ENCODE measurements at regions not wholly inside any gene's neighbourhood (a gene's known extent, or its start where the extent isn't known, plus 50 kb on each side); places are given as distances from the start of the nearest gene placed in this dataset.

DNA sequence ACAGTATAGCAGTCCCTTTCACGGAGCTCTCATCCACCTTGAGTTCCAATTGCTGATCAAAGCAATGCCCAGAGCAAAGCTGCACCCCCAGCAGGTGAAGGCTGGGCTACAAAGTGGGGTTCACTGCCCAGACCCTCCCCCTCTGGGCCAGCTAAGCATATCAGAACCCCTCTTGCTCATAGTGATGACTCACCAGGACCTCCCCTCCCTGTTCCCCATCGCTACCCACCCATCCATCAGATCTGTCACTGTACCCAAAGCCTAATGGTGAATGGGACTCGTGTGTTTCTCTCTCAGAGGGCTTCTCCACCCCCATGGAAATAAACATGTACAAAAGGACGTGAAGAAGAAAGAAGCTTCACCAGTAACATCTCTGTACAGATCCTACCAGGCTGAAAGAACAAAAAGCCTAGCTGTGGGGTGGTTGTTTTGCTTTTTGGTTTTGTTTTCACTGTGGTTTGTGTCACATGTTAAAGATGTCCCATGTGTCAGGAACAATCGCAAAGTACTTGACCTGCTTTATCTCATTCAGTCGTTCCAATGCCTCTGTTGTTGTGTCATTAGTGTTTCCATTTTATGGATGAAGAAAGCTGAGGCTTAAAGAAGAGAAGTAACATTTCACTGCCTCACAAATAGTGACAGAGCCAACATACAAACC, 518.5 kb downstream of the CD83 start:
- DNase-seq (ENCODE audit: low spot score): no peak

DNA sequence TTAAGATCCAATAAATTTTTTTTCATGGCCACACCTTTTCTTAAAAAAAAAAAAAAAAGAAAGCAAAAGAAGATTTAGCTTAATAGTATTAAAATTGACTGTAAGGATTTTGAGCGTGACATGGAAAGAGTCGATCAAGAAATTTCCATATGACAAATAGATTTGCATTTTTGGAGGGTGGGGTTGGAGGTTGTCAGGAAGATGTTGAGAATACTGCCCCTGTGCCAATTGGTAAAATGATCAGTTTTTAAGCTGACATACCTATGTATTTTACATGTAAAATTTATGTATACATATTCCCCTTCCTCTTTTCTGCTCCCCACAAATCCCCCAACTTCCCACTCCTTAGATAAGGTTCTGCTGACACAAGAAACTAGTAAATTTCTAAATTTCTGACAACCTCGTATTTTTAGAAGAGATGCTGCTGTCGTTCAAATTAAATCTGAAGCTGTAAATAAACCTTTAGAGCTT, 520.9 kb downstream of the CD83 start:
- DNase-seq (ENCODE audit: low spot score): no peak

- no peak for DNase-seq (ENCODE audit: low spot score)
Observed at GRCh38 chr6:14638906-14639761, 521.6 kb downstream of the CD83 start.

DNA sequence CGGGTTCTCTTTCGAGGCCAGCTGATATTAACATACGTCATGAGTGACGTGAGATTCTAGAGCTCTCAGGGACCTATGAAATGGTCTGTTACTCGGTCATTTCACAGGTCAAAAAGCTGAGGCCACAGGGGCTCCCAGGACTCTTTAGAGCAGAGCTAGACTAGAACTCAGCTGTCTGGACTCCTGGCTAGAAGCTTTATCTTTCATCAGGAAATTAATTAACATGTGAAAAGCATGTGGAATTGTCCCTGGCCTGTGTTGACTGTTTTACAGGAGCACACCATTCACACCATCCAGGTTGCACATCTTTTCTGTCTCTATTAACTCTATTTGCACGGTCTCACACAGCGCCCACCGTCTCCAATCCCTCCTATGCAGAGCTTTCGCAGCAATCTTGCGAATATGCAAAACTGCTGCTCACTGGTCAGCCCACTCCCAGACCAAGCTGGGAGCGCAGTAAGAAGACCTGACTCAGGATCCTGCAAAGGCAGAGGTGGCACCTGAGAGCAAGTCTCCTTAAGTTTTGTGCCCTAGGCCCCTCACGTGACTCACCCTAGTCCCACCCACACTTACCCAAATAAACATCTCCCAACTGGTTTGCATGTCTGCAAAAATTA, 522.5 kb downstream of the CD83 start:
- no peak for DNase-seq (ENCODE audit: low spot score)

DNA sequence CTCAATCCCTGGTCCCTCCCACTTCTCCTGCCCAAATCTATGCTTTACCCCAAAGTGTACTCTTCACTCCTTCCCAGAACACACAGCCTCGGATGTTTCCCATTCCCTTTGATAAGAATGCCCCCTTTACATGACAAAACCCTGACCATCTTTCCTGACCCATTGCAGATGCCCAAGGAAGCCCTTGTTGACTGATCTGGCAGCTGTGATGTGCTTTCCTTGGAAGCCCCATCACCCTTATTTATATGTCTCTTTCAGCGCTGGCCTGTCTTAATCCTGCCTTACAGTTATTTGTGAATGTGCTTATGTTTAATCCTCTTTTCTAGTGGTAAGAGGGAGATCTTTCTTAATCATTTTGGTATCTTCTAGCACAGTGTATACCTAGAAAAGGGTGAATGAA, 523.1 kb downstream of the CD83 start:
- no peak for DNase-seq (ENCODE audit: low spot score)

DNA sequence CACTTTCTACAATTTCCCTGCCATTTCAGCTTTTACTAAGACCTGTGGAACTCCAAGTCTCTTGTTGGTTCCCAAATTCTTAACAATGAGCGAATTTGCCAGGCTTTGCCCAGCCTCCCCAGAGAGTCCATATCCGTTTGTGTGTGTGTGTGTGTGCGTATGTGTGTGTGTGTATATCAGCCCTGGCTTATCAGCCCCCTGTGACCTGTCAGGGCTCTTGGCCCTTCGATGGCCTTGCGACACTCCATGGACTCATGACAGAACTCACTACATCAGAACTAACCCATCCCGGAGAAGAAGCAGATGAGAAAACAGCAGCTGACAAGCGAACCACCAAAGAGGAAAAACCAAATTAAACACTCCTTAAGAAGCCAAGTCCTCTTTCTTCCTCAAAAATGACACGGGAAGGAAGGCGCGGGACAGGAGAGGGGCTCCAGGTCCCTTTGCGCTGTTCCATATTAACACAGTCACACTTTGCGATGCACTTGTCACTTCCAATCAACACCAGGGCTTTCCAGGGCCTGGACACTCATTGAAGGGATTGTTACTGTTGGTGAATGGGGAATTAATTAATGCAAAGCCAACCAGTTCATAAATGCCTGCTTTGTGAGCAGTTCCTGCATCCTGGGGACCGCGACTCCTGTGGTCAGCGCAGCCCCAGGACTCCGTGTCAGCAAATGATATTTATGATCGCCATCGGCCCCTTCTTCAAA, 524.0 kb downstream of the CD83 start:
- DNase-seq (ENCODE audit: low spot score): no peak

DNA sequence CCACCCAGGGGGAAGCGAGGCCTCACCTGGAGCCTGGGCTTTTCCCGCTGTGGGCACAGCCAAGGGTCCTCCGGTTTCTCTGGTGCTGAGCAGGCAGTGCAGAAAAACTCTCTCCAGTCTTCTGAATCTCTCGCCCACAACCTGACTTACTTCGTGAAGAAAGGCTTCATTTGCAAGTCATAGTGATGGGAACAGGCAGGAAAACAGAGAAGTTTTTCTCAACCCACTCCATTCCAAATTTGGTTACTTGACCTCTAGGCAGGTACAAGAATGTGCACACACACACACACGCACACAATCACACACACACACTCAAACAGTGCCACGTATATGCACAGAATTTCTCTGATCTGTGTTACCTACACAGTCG, 524.5 kb downstream of the CD83 start:
- DNase-seq (ENCODE audit: low spot score): no peak

- DNase-seq (ENCODE audit: low spot score): no peak
Observed at GRCh38 chr6:14642842-14643241, 525.3 kb downstream of the CD83 start.

DNA sequence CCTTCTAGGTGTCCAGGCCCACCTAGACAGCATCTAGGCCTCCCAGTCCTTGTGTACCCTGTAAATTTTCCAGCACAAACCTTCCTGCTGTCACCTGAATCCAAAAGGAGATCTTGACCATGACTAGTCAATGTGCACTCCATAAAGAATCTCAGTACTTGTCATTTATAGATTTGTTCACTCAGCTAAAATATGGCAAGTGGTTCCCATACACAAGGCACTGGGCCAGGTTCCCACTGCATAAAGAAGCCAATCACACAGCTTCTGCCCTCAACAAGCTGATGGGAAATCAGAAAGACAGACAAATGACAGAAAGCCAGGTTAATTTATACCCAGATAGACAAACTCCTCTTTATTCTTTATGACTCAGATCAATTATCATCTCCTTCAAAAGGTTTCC, 526.8 kb downstream of the CD83 start:
- DNase-seq (ENCODE audit: low spot score): no peak

DNA sequence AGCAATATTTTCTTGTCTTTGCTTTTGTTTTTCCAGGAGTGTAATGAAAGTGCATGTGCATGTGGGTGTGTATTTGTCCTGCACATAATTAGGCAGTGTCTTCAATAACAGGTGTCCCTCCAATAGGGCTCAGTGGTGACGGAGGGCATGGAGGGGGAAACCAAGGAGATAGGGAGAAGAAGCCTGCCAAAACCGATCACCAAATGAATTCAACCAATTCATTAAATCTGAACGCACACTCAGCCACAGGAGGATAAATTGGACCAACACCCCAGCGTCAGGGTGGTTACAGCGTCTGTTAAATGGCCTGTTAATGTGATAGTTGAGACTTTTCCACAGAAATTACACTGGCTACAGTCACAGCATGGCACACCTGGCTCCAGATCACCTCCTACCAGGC, 527.6 kb downstream of the CD83 start:
- DNase-seq (ENCODE audit: low spot score): no peak

DNA sequence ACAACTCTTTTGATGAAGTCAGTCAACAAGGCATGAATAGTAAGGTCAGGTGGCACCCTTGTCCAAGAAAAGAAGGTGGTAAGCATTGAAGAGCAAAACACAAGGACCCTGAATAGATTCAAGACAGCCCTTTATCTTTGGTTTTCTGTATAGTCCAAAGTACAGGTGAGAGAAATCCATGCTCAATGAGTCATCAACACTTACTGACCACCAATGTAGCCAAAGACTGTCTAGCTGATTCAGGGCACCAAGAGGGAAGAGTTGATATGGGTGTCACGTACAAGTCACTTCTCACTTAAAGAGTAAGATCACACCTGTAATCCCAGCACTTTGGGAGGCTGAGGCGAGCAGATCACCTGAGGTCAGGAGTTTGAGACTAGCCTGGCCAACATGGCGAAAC, 528.3 kb downstream of the CD83 start:
- DNase-seq (ENCODE audit: low spot score): no peak

- no peak for DNase-seq (ENCODE audit: low spot score)
Observed at GRCh38 chr6:14646371-14646770, 528.8 kb downstream of the CD83 start.

- no peak for DNase-seq (ENCODE audit: low spot score)
Observed at GRCh38 chr6:14647357-14647756, 529.8 kb downstream of the CD83 start.

- DNase-seq (ENCODE audit: low spot score): no peak
Observed at GRCh38 chr6:14652536-14652935, 535.0 kb downstream of the CD83 start.

DNA sequence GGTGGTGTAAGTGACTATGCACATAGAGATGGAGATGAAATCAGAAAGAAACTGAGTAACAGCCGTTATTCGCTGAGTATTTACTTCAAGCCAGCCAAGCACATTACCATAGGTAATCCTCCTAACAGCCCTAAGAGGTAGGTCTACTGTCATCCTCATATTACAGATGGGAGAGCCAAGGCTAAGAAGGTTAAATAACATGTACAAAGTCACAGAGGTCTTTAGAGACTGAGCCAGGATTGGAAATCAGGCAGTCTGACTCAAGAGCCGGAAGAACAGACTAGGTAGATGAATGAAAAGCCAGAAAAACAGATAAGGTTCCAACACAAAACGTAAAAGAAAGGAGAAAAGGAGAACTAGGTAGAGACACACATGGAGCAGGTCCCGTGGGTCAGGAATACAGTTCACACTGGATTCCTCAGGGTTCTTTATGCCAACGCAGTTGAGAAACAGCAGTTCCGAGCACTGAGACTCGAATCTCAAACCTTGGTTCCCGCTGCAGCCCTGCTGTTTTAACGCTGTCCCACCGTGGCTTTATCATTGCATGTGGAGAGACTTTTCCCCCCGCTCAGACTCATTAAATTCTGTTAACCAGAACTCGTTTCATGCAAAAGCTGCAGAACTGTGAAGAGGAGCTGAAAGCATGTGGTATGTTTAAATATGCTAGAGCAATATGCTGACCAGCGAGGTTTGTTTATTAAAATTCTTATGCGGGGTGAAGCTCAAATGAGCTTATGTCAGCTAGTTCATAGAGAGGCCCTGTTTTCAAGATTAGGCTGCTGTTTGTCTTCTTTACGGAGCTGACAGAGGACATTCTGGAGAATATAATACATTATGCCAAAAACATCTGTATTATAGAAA, 537.9 kb downstream of the CD83 start:
- peak; percentile 61 for DNase-seq (ENCODE audit: low spot score)

DNA sequence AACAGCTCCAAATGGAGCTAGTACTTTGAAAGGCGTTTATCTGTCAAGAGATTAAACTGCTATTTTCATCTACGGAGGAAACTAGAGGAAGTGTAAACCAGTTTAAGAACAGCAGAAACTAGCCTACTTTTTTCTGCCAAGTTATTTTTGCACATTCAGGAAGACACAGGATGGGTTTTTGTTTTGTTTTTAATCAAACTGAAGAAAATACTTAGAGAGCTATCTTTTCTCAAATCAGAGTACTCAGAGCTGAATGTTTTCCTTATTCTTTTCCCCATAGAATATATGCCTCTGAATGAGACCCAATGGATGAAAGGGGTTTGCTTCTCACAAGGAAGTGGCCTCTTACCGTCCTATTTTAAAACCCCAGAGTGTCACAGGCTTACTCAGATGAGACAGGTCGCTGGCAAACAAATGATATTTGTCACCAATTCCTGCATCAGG, 538.5 kb downstream of the CD83 start:
- no peak for DNase-seq (ENCODE audit: low spot score)

DNA sequence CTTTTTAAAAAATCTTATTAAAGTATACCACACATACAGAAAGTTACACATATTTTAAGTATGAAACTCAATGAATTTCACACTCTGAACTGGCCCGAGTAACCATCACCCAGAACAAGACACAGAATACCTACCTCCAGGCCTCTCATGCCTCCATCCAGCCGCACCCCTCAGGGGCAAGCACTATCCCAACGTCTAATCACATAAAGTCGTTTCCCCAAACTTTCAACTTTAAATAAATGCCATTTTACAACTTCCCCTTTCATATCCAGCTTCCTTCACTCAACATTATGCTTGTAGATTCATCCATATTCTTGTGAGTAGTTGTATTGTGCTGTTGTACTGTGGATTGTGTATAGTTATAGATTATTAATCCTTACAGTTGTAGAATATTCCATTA, 539.1 kb downstream of the CD83 start:
- DNase-seq (ENCODE audit: low spot score): no peak

DNA sequence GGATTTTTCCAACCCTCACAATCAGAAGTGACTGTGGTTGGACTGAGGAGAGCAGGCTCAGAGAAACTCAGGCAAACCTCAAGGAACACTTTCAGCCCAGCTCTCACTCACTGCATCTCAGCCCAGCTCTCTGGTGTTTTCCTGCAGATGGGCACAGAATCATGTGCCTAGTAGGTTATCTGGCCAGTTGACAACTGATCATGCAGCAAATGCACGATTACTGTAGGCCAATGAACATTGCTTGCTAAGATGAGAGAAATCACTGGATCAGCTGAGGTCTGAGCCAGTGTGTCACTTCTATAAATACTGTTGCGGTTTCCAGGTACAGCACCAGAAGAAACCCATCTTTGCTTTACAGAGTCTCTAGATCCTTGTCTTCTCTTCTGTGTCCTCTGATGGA, 540.5 kb downstream of the CD83 start:
- DNase-seq (ENCODE audit: low spot score): no peak

GRCh38 chr6:14658886-14659561, 541.5 kb downstream of the CD83 start:
- DNase-seq (ENCODE audit: low spot score): no peak

GRCh38 chr6:14659841-14660240, 542.3 kb downstream of the CD83 start:
- no peak for DNase-seq (ENCODE audit: low spot score)
